Fibroblast of lung (primary cell): ENCODE measurements at regions not wholly inside any gene's neighbourhood (a gene's known extent, or its start where the extent isn't known, plus 50 kb on each side); places are given as distances from the start of the nearest gene placed in this dataset.

Experiments
- DNase-seq, 2 donors: peaks; one replicate each; pipeline versions ENCODE4 v3.0.0 to v3.0.0-alpha.2; 2010; ENCODE audit warnings: low read depth in 2 of 2
- H2AFZ ChIP-seq: 2 replicates; pipeline ENCODE4 v1.5.1; 2012; ENCODE audit warnings: low read length, control low read depth, inconsistent platforms
- H3K27ac ChIP-seq: 2 replicates; pipeline ENCODE4 v1.5.1; 2011; ENCODE audit warnings: low read length, control low read depth; ENCODE audit not compliant: insufficient read depth
- H3K27me3 ChIP-seq: 2 replicates; pipeline ENCODE4 v1.5.1; 2011; ENCODE audit warnings: mild to moderate bottlenecking, low read length; ENCODE audit not compliant: control insufficient read depth, insufficient read depth
- H3K36me3 ChIP-seq: 2 replicates; pipeline ENCODE4 v1.5.1; 2011; ENCODE audit warnings: low read length; ENCODE audit not compliant: control insufficient read depth, insufficient read depth
- H3K4me1 ChIP-seq: 2 replicates; pipeline ENCODE4 v1.5.1; 2011; ENCODE audit warnings: low read length; ENCODE audit not compliant: control insufficient read depth, insufficient read depth; ENCODE audit errors: extremely low read depth
- H3K4me2 ChIP-seq: 2 replicates; pipeline ENCODE4 v1.5.1; 2011; ENCODE audit warnings: low read length, control low read depth; ENCODE audit not compliant: insufficient read depth; ENCODE audit errors: extremely low read depth
- H3K4me3 ChIP-seq, 4 experiments: fragments of 200-600 bp in 1 of 4; sonication (generic) in 1 of 4; replicated peaks in 1 of 4; 2 replicates each; pipeline ENCODE4 v1.5.1; 2011 to 2016; ENCODE audit warnings: low read length in 4 of 4, low read depth in 3 of 4, mild to moderate bottlenecking in 3 of 4, control low read depth in 2 of 4, inconsistent platforms in 1 of 4, mixed read lengths in 1 of 4; ENCODE audit not compliant: insufficient read depth in 1 of 4; ENCODE audit errors: control extremely low read depth in 1 of 4
- H3K79me2 ChIP-seq: 2 replicates; pipeline ENCODE4 v1.5.1; 2012; ENCODE audit warnings: mild to moderate bottlenecking, low read length, inconsistent platforms; ENCODE audit not compliant: control insufficient read depth, insufficient read depth
- H3K9ac ChIP-seq: 2 replicates; pipeline ENCODE4 v1.5.1; 2011; ENCODE audit warnings: mild to moderate bottlenecking, low read length, control low read depth; ENCODE audit not compliant: insufficient read depth
- H3K9me3 ChIP-seq: 2 replicates; pipeline ENCODE4 v1.5.1; 2012; ENCODE audit warnings: low read depth, low read length; ENCODE audit not compliant: control insufficient read depth, insufficient read depth
- H4K20me1 ChIP-seq: 2 replicates; pipeline ENCODE4 v1.5.1; 2011; ENCODE audit warnings: low read length; ENCODE audit not compliant: control insufficient read depth, insufficient read depth; ENCODE audit errors: extremely low read depth
- EZH2 ChIP-seq: IDR thresholded peaks from 2 replicates; pipeline ENCODE4 v1.5.1; 2012; ENCODE audit warnings: low read length, control low read depth, mild to moderate bottlenecking; ENCODE audit errors: missing control alignments
- TF ChIP-seq, protein P1 (sequence below), 2 donors: IDR thresholded peaks in 1 of 2; conservative IDR thresholded peaks in 1 of 2; 1 replicate in 1 of 2; 2 replicates in 1 of 2; pipeline ENCODE4 v1.5.1; 2011 to 2012; ENCODE audit warnings: low read length in 2 of 2, control low read depth in 1 of 2, inconsistent platforms in 1 of 2, low read depth in 1 of 2, mild to moderate bottlenecking in 1 of 2

DNA sequence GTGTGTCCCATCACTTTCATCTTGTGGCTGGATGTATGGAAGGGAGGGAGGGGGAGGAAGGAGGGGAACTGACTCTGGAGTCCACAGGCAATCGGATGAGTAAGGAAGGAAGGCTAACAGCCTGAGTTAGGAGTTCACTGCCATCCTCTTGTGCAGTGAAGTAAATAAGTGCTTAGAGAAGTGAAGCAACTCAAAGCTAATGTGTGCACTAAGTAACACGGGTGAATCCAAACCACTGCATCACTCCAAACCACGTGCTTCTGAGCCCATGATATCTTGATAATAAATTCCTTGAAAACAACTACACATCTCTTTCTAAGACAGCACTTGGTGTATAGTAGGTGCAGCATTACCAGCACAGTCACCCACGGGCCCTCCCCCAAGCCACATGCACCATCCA, 69.6 kb upstream of the OLFM1 start:
- no peaks in the 10 kb centered on the region for H3K4me1 ChIP-seq
- no peaks in the 10 kb centered on the region for H4K20me1 ChIP-seq
- H3K4me2 ChIP-seq: no peak overlapping the region
- H3K4me3 ChIP-seq: no peak overlapping the region
- no peak overlapping the region for H3K27ac ChIP-seq
- H2AFZ ChIP-seq: no peak overlapping the region
- H3K9ac ChIP-seq: no peak overlapping the region
- no peak for DNase-seq
- no peaks in the 10 kb centered on the region for H3K79me2 ChIP-seq
- TF ChIP-seq EZH2: no peak
- TF ChIP-seq, protein P1, sequence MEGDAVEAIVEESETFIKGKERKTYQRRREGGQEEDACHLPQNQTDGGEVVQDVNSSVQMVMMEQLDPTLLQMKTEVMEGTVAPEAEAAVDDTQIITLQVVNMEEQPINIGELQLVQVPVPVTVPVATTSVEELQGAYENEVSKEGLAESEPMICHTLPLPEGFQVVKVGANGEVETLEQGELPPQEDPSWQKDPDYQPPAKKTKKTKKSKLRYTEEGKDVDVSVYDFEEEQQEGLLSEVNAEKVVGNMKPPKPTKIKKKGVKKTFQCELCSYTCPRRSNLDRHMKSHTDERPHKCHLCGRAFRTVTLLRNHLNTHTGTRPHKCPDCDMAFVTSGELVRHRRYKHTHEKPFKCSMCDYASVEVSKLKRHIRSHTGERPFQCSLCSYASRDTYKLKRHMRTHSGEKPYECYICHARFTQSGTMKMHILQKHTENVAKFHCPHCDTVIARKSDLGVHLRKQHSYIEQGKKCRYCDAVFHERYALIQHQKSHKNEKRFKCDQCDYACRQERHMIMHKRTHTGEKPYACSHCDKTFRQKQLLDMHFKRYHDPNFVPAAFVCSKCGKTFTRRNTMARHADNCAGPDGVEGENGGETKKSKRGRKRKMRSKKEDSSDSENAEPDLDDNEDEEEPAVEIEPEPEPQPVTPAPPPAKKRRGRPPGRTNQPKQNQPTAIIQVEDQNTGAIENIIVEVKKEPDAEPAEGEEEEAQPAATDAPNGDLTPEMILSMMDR (conservative IDR thresholded peaks at IDR 0.05 in 1 of 2, IDR thresholded peaks at IDR 0.05 in 1 of 2; ENCODE audit: low read depth in 1 of 2, low read length in 2 of 2): no peak
- no peaks in the 10 kb centered on the region for H3K27me3 ChIP-seq
- no peaks in the 10 kb centered on the region for H3K9me3 ChIP-seq
- H3K36me3 ChIP-seq: no peaks in the 10 kb centered on the region

DNA sequence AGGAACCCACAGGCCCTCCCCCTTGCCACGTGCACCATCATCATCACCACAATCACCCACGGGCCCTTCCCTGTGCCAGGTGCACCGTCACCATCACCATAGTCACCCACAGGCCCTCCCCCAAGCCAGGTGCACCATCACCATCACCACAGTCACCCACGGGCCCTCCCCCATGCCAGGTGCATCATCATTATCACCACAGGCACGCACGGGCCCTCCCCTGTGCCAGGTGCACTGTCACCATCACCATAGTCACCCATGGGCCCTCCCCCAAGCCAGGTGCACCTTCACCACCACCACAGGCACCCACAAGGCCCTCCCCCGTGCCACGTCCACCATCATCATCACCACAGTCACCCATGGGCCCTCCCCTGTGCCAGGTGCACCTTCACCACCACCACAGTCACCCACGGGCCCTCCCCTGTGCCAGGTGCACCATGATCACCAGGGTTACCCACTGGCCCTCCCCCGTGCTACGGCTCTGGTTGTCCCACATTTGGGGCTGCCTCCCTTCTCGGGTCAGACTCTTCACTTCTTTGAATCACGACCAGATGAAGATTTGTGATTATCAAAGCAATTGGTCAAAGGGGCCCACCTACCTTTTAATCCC, 69.1 kb upstream of the OLFM1 start:
- Histone ChIP-seq H3K9ac (no peak overlapping the region), H4K20me1 (no peaks in the 10 kb centered on the region), H3K27ac (no peak overlapping the region), H3K27me3 (no peaks in the 10 kb centered on the region), H3K9me3 (no peaks in the 10 kb centered on the region), H3K4me1 (no peaks in the 10 kb centered on the region), H2AFZ (no peak overlapping the region), H3K36me3 (no peaks in the 10 kb centered on the region), H3K79me2 (no peaks in the 10 kb centered on the region), H3K4me3 (no peak overlapping the region), H3K4me2 (no peak overlapping the region)
- TF ChIP-seq, protein P1 (conservative IDR thresholded peaks at IDR 0.05 in 1 of 2, IDR thresholded peaks at IDR 0.05 in 1 of 2; ENCODE audit: low read depth in 1 of 2, low read length in 2 of 2): no peak
- no peak for TF ChIP-seq EZH2
- no peak for DNase-seq

DNA sequence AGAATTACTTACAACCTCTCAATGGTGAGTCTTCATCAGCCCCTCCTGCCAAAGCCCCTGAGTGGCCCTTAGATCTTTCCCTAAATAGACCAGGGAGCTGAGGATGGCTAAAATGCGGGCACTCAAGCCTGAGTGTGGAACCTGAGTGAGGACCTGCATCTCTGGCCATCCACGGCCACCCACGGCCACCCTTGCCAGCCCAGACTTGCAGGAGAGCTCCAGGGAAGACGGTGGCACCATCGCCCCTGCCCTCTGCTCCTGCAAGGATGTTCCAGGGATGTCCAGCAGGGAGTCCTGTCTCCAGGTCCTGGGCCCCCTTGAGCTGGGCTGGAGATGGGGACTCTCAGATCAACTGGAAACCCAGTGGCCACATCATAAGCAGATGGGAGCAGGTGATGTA, 68.2 kb upstream of the OLFM1 start:
- no peaks in the 10 kb centered on the region for H4K20me1 ChIP-seq
- H3K79me2 ChIP-seq: no peaks in the 10 kb centered on the region
- no peaks in the 10 kb centered on the region for H3K27me3 ChIP-seq
- no peaks in the 10 kb centered on the region for H3K4me1 ChIP-seq
- no peaks in the 10 kb centered on the region for H3K9me3 ChIP-seq
- no peak overlapping the region for H3K4me3 ChIP-seq
- H3K9ac ChIP-seq: no peak overlapping the region
- H3K36me3 ChIP-seq: no peaks in the 10 kb centered on the region
- DNase-seq: no peak
- H3K27ac ChIP-seq: no peak overlapping the region
- no peak overlapping the region for H3K4me2 ChIP-seq
- no peak for TF ChIP-seq EZH2
- TF ChIP-seq, protein P1 (conservative IDR thresholded peaks at IDR 0.05 in 1 of 2, IDR thresholded peaks at IDR 0.05 in 1 of 2; ENCODE audit: low read depth in 1 of 2, low read length in 2 of 2): no peak
- no peak overlapping the region for H2AFZ ChIP-seq
